GM21576 (cell line): ENCODE measurements at regions not wholly inside any gene's neighbourhood (a gene's known extent, or its start where the extent isn't known, plus 50 kb on each side); places are given as distances from the start of the nearest gene placed in this dataset.
"Not testable (repeated sequence)": the region's sequence is repeated elsewhere in the genome, so short reads cannot be mapped to it uniquely, and the experiment has no call there.

Experiments
- ATAC-seq: cut with Tn5 transposase; IDR thresholded peaks from one replicate; pipeline ENCODE4 v1.9.1; 2021; ENCODE audit warnings: mild to moderate bottlenecking, moderate library complexity; ENCODE audit not compliant: unreplicated experiment

- ATAC-seq, result no peak
These were observed 87.5 kb upstream of the RANBP3L start for GRCh38 chr5:36389245-36389644.

GRCh38 chr5:36390640-36391039 lies 88.9 kb upstream of the RANBP3L start:
- ATAC-seq, result no peak

GRCh38 chr5:36392186-36392585 lies 90.5 kb upstream of the RANBP3L start:
- no peak for ATAC-seq

GRCh38 chr5:36392818-36393217 lies 91.1 kb upstream of the RANBP3L start:
- ATAC-seq, result no peak

- ATAC-seq, result no peak
These were observed 92.1 kb upstream of the RANBP3L start for GRCh38 chr5:36393656-36394428.

- ATAC-seq, result no peak
These were observed 93.6 kb upstream of the RANBP3L start for GRCh38 chr5:36395260-36395659.

GRCh38 chr5:36395947-36396346 lies 94.2 kb upstream of the RANBP3L start:
- ATAC-seq, result not testable (repeated sequence)

GRCh38 chr5:36396640-36397039 lies 94.9 kb upstream of the RANBP3L start:
- no peak for ATAC-seq

- no peak for ATAC-seq
These were observed 96.3 kb upstream of the RANBP3L start for GRCh38 chr5:36397901-36398536.

GRCh38 chr5:36402512-36402906 lies 100.8 kb upstream of the RANBP3L start:
- no peak for ATAC-seq

- no peak for ATAC-seq
These were observed 102.1 kb upstream of the RANBP3L start for GRCh38 chr5:36403632-36404311.

GRCh38 chr5:36406023-36406422 lies 104.3 kb upstream of the RANBP3L start:
- ATAC-seq, result no peak

- ATAC-seq, result no peak
These were observed 105.7 kb upstream of the RANBP3L start for GRCh38 chr5:36407396-36407795.

- not testable (repeated sequence) for ATAC-seq
These were observed 108.0 kb upstream of the RANBP3L start for GRCh38 chr5:36409711-36410110.

GRCh38 chr5:36410672-36411071 lies 109.0 kb upstream of the RANBP3L start:
- ATAC-seq, result not testable (repeated sequence)

- no peak for ATAC-seq
These were observed 113.2 kb upstream of the RANBP3L start for GRCh38 chr5:36414869-36415282.

- ATAC-seq, result no peak
These were observed 114.9 kb upstream of the RANBP3L start for GRCh38 chr5:36416605-36417004.

GRCh38 chr5:36417221-36417620 lies 115.5 kb upstream of the RANBP3L start:
- no peak for ATAC-seq

- no peak for ATAC-seq
These were observed 116.0 kb upstream of the RANBP3L start for GRCh38 chr5:36417668-36418067.

GRCh38 chr5:36418152-36418979 lies 116.7 kb upstream of the RANBP3L start:
- ATAC-seq, result no peak

GRCh38 chr5:36421256-36421655 lies 119.6 kb upstream of the RANBP3L start:
- ATAC-seq, result no peak
